Endothelial cell of umbilical vein (primary cell): ENCODE measurements at regions not wholly inside any gene's neighbourhood (a gene's known extent, or its start where the extent isn't known, plus 50 kb on each side); places are given as distances from the start of the nearest gene placed in this dataset.

Experiments used
- JUN ChIP-seq: IDR thresholded peaks from 2 replicates; pipeline ENCODE4 v1.6.1; 2011; ENCODE audit warnings: borderline replicate concordance, low read depth; ENCODE audit not compliant: insufficient read length, insufficient read depth
- MYC ChIP-seq: IDR thresholded peaks from one replicate; pipeline ENCODE4 v1.6.1; 2011; ENCODE audit warnings: mild to moderate bottlenecking, low read depth, low read length
- POLR2A ChIP-seq: IDR thresholded peaks from 2 replicates; pipeline ENCODE4 v1.6.1; 2012; ENCODE audit warnings: low read depth, mild to moderate bottlenecking, control low read depth, low read length
- POLR2AphosphoS5 ChIP-seq: IDR thresholded peaks from 2 replicates; pipeline ENCODE4 v1.6.1; 2012; ENCODE audit warnings: low read depth, mild to moderate bottlenecking, control low read depth, low read length, moderate library complexity; ENCODE audit not compliant: insufficient read depth
- TF ChIP-seq, protein P1 (sequence below), 2 donors: IDR thresholded peaks; 1 replicate in 1 of 2; 2 replicates in 1 of 2; pipeline ENCODE4 v1.5.1; 2011; ENCODE audit warnings: low read length in 2 of 2, mild to moderate bottlenecking in 2 of 2, moderate library complexity in 2 of 2, control low read depth in 1 of 2, inconsistent platforms in 1 of 2, low read depth in 1 of 2; ENCODE audit not compliant: insufficient read depth in 1 of 2; ENCODE audit errors: extremely low read depth in 1 of 2

DNA sequence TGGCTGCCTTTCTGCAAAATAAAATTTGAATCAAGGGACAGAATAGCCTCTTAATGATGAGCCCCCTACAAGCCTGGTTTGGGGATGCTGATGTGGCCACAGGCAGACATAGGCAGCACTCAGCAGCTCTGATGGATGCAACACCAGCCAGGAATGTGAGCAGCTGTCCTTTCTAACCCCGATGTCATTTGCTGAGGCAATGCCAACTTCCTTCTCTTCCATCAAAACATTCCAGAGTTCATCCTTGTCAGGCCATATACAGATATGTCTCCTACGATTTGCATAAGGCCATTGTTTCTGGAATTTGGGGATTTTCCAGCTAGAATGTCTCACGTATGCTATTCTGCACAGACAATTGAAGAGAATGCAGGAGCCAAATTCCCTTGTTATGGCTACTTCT, 52.1 kb upstream of the MYOCD start:
- TF ChIP-seq, protein P1, sequence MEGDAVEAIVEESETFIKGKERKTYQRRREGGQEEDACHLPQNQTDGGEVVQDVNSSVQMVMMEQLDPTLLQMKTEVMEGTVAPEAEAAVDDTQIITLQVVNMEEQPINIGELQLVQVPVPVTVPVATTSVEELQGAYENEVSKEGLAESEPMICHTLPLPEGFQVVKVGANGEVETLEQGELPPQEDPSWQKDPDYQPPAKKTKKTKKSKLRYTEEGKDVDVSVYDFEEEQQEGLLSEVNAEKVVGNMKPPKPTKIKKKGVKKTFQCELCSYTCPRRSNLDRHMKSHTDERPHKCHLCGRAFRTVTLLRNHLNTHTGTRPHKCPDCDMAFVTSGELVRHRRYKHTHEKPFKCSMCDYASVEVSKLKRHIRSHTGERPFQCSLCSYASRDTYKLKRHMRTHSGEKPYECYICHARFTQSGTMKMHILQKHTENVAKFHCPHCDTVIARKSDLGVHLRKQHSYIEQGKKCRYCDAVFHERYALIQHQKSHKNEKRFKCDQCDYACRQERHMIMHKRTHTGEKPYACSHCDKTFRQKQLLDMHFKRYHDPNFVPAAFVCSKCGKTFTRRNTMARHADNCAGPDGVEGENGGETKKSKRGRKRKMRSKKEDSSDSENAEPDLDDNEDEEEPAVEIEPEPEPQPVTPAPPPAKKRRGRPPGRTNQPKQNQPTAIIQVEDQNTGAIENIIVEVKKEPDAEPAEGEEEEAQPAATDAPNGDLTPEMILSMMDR (IDR thresholded peaks at IDR 0.05; ENCODE audit: extremely low read depth in 1 of 2, insufficient read depth in 1 of 2, low read depth in 1 of 2, low read length in 2 of 2), result no peak
- TF ChIP-seq POLR2AphosphoS5, result no peak
- TF ChIP-seq POLR2A, result no peak
- TF ChIP-seq JUN, result no peak
- TF ChIP-seq MYC, result no peak
